Neuronal stem cell (in vitro differentiated cells): ENCODE measurements at regions not wholly inside any gene's neighbourhood (a gene's known extent, or its start where the extent isn't known, plus 50 kb on each side); places are given as distances from the start of the nearest gene placed in this dataset.
A peak's percentile ranks its signal among the peaks of the same experiment; 100 is the strongest.

Source experiments
- DNase-seq: peaks from one replicate; pipeline ENCODE4 v3.0.0-alpha.2; 2013; ENCODE audit warnings: low spot score
- H2AFZ ChIP-seq: one replicate; pipeline ENCODE4 v1.6.1; 2013; ENCODE audit warnings: mild to moderate bottlenecking, low read length, inconsistent platforms
- H2AK5ac ChIP-seq: 2 replicates; pipeline ENCODE4 v1.6.1; 2013; ENCODE audit warnings: low read depth, mild to moderate bottlenecking, inconsistent platforms, low read length, moderate library complexity, mixed read lengths
- H2BK120ac ChIP-seq: 2 replicates; pipeline ENCODE4 v1.6.1; 2013; ENCODE audit warnings: low read depth, mild to moderate bottlenecking, inconsistent platforms, low read length, moderate library complexity, mixed read lengths
- H2BK12ac ChIP-seq: one replicate; pipeline ENCODE4 v1.6.1; 2013; ENCODE audit warnings: low read length, inconsistent platforms
- H2BK15ac ChIP-seq: 2 replicates; pipeline ENCODE4 v1.6.1; 2013; ENCODE audit warnings: mild to moderate bottlenecking, low read length, inconsistent platforms, mixed read lengths
- H2BK5ac ChIP-seq: one replicate; pipeline ENCODE4 v1.6.1; 2013; ENCODE audit warnings: inconsistent platforms, mild to moderate bottlenecking, low read length, moderate library complexity
- H3K14ac ChIP-seq: one replicate; pipeline ENCODE4 v1.6.1; 2013; ENCODE audit warnings: low read length, inconsistent platforms
- H3K18ac ChIP-seq: 2 replicates; pipeline ENCODE4 v1.6.1; 2013; ENCODE audit warnings: low read length, inconsistent platforms
- H3K23ac ChIP-seq: 2 replicates; pipeline ENCODE4 v1.6.1; 2013; ENCODE audit warnings: low read depth, mild to moderate bottlenecking, mixed read lengths, low read length, inconsistent platforms; ENCODE audit not compliant: poor library complexity
- H3K27ac ChIP-seq: replicated peaks from 3 replicates; pipeline ENCODE4 v1.5.1; 2013; ENCODE audit warnings: low read length, inconsistent platforms
- H3K27me3 ChIP-seq, 3 experiments: 2 replicates each; pipeline ENCODE4 v1.6.1; 2013; ENCODE audit warnings: low read length in 3 of 3, mild to moderate bottlenecking in 2 of 3, inconsistent platforms in 1 of 3, low read depth in 1 of 3, mixed read lengths in 1 of 3, moderate library complexity in 1 of 3; ENCODE audit not compliant: control insufficient read depth in 3 of 3, insufficient read depth in 3 of 3
- H3K36me3 ChIP-seq, 2 donors: replicated peaks in 1 of 2; 2 replicates each; pipeline ENCODE4 v1.6.1; 2013; ENCODE audit warnings: low read length in 2 of 2; ENCODE audit not compliant: control insufficient read depth in 2 of 2, insufficient read depth in 2 of 2
- H3K4ac ChIP-seq: 2 replicates; pipeline ENCODE4 v1.6.1; 2013; ENCODE audit warnings: inconsistent platforms, mild to moderate bottlenecking, low read length, moderate library complexity
- H3K4me1 ChIP-seq, 2 donors: 1 replicate in 1 of 2; 2 replicates in 1 of 2; pipeline ENCODE4 v1.6.1; 2013; ENCODE audit warnings: low read length in 2 of 2, low read depth in 1 of 2; ENCODE audit not compliant: control insufficient read depth in 2 of 2, insufficient read depth in 1 of 2
- H3K4me2 ChIP-seq: one replicate; pipeline ENCODE4 v1.6.1; 2013; ENCODE audit warnings: mild to moderate bottlenecking, low read length, inconsistent platforms; ENCODE audit not compliant: insufficient read depth, poor library complexity, severe bottlenecking
- H3K4me3 ChIP-seq, 2 donors: 2 replicates each; pipeline ENCODE4 v1.5.1; 2013; ENCODE audit warnings: low read length in 2 of 2, mild to moderate bottlenecking in 2 of 2, inconsistent platforms in 1 of 2, moderate library complexity in 1 of 2
- H3K79me1 ChIP-seq: one replicate; pipeline ENCODE4 v1.6.1; 2013; ENCODE audit warnings: low read depth, mild to moderate bottlenecking, inconsistent platforms, low read length, moderate library complexity
- H3K9ac ChIP-seq: one replicate; pipeline ENCODE4 v1.6.1; 2013; ENCODE audit warnings: mild to moderate bottlenecking, low read depth, low read length, inconsistent platforms; ENCODE audit not compliant: poor library complexity
- H3K9me3 ChIP-seq, 2 donors: replicated peaks in 1 of 2; 2 replicates each; pipeline versions ENCODE3 to v1.6.1; 2013; ENCODE audit warnings: low read length in 2 of 2, mild to moderate bottlenecking in 2 of 2, inconsistent platforms in 1 of 2, low read depth in 1 of 2, mixed read lengths in 1 of 2, moderate library complexity in 1 of 2; ENCODE audit not compliant: control insufficient read depth in 2 of 2, insufficient read depth in 1 of 2
- H4K8ac ChIP-seq: one replicate; pipeline ENCODE4 v1.6.1; 2013; ENCODE audit warnings: low read depth, mild to moderate bottlenecking, inconsistent platforms, low read length, moderate library complexity
- H4K91ac ChIP-seq: one replicate; pipeline ENCODE4 v1.6.1; 2013; ENCODE audit warnings: low read length, low read depth, mild to moderate bottlenecking, inconsistent platforms; ENCODE audit not compliant: poor library complexity
- WGBS, 2 donors: extraction: QIAGEN DNeasy Blood & Tissue Kit; methylation state at CpG; one replicate each; pipeline ENCODE4 v1.1.7; 2013; ENCODE audit warnings: missing lambda C conversion rate in 2 of 2, mixed read lengths in 1 of 2; ENCODE audit not compliant: insufficient read length in 2 of 2, insufficient replicate concordance in 1 of 2; ENCODE audit errors: extremely low coverage in 2 of 2; 5-methylcytosine and 5-hydroxymethylcytosine counted together

GRCh38 chr12:27192118-27192802 is 51.8 kb upstream of the STK38L start:
- Histone ChIP-seq H3K14ac (no peak overlapping the region), H3K18ac (no peak overlapping the region), H3K9ac (no peak overlapping the region), H2BK120ac (no peak overlapping the region), H2BK15ac (no peak overlapping the region), H2BK12ac (no peak overlapping the region), H3K79me1 (no peaks in the 10 kb centered on the region), H3K23ac (no peak overlapping the region), H4K91ac (no peak overlapping the region), H3K27me3 (no peaks in the 10 kb centered on the region), H3K27ac (no peak overlapping the region), H3K9me3 (no peaks in the 10 kb centered on the region), H3K4ac (no peak overlapping the region), H2AFZ (no peak overlapping the region), H4K8ac (no peak overlapping the region), H3K36me3 (no peaks in the 10 kb centered on the region), H3K4me2 (no peak overlapping the region), H3K4me3 (no peak overlapping the region), H3K4me1 (peaks cover 2 to 8% of the 10 kb centered on the region in 2 donors), H2AK5ac (no peak overlapping the region), H2BK5ac (no peak overlapping the region)
- no CpG with 5 or more reads among the region's 5 CpGs for WGBS, 2 donors
- no peak for DNase-seq

GRCh38 chr12:27193106-27193505 is 51.0 kb upstream of the STK38L start:
- no peak overlapping the region for H3K4me2 ChIP-seq
- no peaks in the 10 kb centered on the region for H3K36me3 ChIP-seq
- H2AFZ ChIP-seq, result no peak overlapping the region
- H2BK15ac ChIP-seq, result no peak overlapping the region
- H3K9ac ChIP-seq, result no peak overlapping the region
- H3K79me1 ChIP-seq, result no peaks in the 10 kb centered on the region
- H2BK5ac ChIP-seq, result no peak overlapping the region
- H2AK5ac ChIP-seq, result no peak overlapping the region
- no peak overlapping the region for H4K91ac ChIP-seq
- no peak overlapping the region for H3K18ac ChIP-seq
- H3K23ac ChIP-seq, result no peak overlapping the region
- no peaks in the 10 kb centered on the region for H3K27me3 ChIP-seq
- no peak overlapping the region for H3K4me3 ChIP-seq
- H3K9me3 ChIP-seq, result no peaks in the 10 kb centered on the region
- H3K4me1 ChIP-seq, result peaks cover 2 to 8% of the 10 kb centered on the region in 2 donors
- no peak overlapping the region for H3K4ac ChIP-seq
- no peak overlapping the region for H4K8ac ChIP-seq
- H3K14ac ChIP-seq, result no peak overlapping the region
- no peak overlapping the region for H2BK12ac ChIP-seq
- no peak for DNase-seq
- H2BK120ac ChIP-seq, result no peak overlapping the region
- H3K27ac ChIP-seq, result no peak overlapping the region
- no CpG with 5 or more reads among the region's 2 CpGs for WGBS, 2 donors

- no peak overlapping the region for H3K27ac ChIP-seq
- WGBS, 2 donors, result no CpG with 5 or more reads among the region's 2 CpGs
These were observed 50.1 kb upstream of the STK38L start for GRCh38 chr12:27193854-27194544.

More at GRCh38 chr12:27193854-27194544, 50.1 kb upstream of the STK38L start:
- Histone ChIP-seq H2AK5ac (no peak overlapping the region), H2BK15ac (no peak overlapping the region), H3K4me1 (peaks cover 2 to 8% of the 10 kb centered on the region in 2 donors), H3K14ac (no peak overlapping the region), H3K23ac (no peak overlapping the region), H2BK12ac (no peak overlapping the region), H3K9ac (no peak overlapping the region), H4K91ac (no peak overlapping the region), H3K4me3 (no peak overlapping the region), H3K4ac (no peak overlapping the region), H3K79me1 (no peaks in the 10 kb centered on the region), H2BK120ac (no peak overlapping the region), H3K9me3 (no peaks in the 10 kb centered on the region), H2AFZ (peak overlapping the region; percentile 60), H3K36me3 (no peaks in the 10 kb centered on the region), H3K18ac (no peak overlapping the region), H3K27me3 (no peaks in the 10 kb centered on the region), H2BK5ac (no peak overlapping the region), H4K8ac (no peak overlapping the region), H3K4me2 (no peak overlapping the region)
- DNase-seq, result no peak
